ENCODE measurements at regions not wholly inside any gene's neighbourhood (a gene's known extent, or its start where the extent isn't known, plus 50 kb on each side); places are given as distances from the start of the nearest gene placed in this dataset.

DNA sequence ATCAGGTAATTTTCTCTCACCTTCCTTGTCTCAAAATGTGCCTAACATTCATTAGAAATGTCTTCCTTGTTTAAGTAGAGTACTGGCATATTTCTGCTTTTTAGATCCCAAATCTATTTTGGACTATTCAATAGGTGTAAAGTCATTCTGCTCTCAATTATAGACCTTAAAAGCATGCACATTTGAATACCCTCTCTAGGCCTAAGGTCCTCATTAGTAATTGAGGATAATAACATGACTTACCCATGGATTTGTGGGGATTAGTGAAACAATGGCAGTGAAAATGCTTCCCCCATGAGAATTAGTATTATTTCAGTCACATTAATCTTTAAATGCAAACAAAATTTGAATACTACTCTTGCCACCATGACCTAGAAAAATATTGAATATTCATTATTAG is 1073.0 kb upstream of the CELF2 start:
- no peak for TF ChIP-seq FOXA1 (IDR thresholded peaks at IDR 0.05)
- TF ChIP-seq, protein P1, sequence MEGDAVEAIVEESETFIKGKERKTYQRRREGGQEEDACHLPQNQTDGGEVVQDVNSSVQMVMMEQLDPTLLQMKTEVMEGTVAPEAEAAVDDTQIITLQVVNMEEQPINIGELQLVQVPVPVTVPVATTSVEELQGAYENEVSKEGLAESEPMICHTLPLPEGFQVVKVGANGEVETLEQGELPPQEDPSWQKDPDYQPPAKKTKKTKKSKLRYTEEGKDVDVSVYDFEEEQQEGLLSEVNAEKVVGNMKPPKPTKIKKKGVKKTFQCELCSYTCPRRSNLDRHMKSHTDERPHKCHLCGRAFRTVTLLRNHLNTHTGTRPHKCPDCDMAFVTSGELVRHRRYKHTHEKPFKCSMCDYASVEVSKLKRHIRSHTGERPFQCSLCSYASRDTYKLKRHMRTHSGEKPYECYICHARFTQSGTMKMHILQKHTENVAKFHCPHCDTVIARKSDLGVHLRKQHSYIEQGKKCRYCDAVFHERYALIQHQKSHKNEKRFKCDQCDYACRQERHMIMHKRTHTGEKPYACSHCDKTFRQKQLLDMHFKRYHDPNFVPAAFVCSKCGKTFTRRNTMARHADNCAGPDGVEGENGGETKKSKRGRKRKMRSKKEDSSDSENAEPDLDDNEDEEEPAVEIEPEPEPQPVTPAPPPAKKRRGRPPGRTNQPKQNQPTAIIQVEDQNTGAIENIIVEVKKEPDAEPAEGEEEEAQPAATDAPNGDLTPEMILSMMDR (IDR thresholded peaks at IDR 0.05; ENCODE audit: low read depth, low read length, missing input control), result no peak
- no peak for TF ChIP-seq GABPA (IDR thresholded peaks at IDR 0.05 in 1 of 2, conservative IDR thresholded peaks at IDR 0.05 in 1 of 2)
- TF ChIP-seq, protein P2, sequence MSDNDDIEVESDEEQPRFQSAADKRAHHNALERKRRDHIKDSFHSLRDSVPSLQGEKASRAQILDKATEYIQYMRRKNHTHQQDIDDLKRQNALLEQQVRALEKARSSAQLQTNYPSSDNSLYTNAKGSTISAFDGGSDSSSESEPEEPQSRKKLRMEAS (IDR thresholded peaks at IDR 0.05), result no peak
- TF ChIP-seq, protein P3, sequence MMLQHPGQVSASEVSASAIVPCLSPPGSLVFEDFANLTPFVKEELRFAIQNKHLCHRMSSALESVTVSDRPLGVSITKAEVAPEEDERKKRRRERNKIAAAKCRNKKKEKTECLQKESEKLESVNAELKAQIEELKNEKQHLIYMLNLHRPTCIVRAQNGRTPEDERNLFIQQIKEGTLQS (IDR thresholded peaks at IDR 0.05), result no peak
- TF ChIP-seq EGR1 (IDR thresholded peaks at IDR 0.05; ENCODE audit: low read depth in 2 of 2), result no peak
- TF ChIP-seq, protein P4, sequence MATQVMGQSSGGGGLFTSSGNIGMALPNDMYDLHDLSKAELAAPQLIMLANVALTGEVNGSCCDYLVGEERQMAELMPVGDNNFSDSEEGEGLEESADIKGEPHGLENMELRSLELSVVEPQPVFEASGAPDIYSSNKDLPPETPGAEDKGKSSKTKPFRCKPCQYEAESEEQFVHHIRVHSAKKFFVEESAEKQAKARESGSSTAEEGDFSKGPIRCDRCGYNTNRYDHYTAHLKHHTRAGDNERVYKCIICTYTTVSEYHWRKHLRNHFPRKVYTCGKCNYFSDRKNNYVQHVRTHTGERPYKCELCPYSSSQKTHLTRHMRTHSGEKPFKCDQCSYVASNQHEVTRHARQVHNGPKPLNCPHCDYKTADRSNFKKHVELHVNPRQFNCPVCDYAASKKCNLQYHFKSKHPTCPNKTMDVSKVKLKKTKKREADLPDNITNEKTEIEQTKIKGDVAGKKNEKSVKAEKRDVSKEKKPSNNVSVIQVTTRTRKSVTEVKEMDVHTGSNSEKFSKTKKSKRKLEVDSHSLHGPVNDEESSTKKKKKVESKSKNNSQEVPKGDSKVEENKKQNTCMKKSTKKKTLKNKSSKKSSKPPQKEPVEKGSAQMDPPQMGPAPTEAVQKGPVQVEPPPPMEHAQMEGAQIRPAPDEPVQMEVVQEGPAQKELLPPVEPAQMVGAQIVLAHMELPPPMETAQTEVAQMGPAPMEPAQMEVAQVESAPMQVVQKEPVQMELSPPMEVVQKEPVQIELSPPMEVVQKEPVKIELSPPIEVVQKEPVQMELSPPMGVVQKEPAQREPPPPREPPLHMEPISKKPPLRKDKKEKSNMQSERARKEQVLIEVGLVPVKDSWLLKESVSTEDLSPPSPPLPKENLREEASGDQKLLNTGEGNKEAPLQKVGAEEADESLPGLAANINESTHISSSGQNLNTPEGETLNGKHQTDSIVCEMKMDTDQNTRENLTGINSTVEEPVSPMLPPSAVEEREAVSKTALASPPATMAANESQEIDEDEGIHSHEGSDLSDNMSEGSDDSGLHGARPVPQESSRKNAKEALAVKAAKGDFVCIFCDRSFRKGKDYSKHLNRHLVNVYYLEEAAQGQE (IDR thresholded peaks at IDR 0.05), result no peak
- TF ChIP-seq SP1 (IDR thresholded peaks at IDR 0.05), result no peak
- TF ChIP-seq RXRA (IDR thresholded peaks at IDR 0.05), result no peak
- TF ChIP-seq TAF1 (conservative IDR thresholded peaks at IDR 0.05), result no peak
- TF ChIP-seq YY1 (IDR thresholded peaks at IDR 0.05), result no peak
